Psoas muscle (tissue), 7 donors: ENCODE measurements at regions not wholly inside any gene's neighbourhood (a gene's known extent, or its start where the extent isn't known, plus 50 kb on each side); places are given as distances from the start of the nearest gene placed in this dataset.
"Not testable (repeated sequence)": the region's sequence is repeated elsewhere in the genome, so short reads cannot be mapped to it uniquely, and the experiment has no call there.

Experiments used
- ATAC-seq, 4 donors: fragments of 200-7000 bp; cut with Tn5 transposase; one replicate each; pipeline ENCODE4 v1.9.1; 2020; ENCODE audit warnings: moderate library complexity in 3 of 4, mild to moderate bottlenecking in 2 of 4
- DNase-seq, 2 donors: peaks; one replicate each; pipeline ENCODE4 v3.0.0-alpha.2; 2020
- H3K27ac ChIP-seq: fragments of 200-600 bp; one replicate; pipeline ENCODE4 v1.8.0; 2022
- H3K27me3 ChIP-seq, 3 donors: fragments of 200-600 bp in 1 of 3; one replicate each; pipeline versions ENCODE4 v1.6.1 to v1.8.0; 2013 to 2022; ENCODE audit warnings: low read length in 2 of 3, mild to moderate bottlenecking in 2 of 3, moderate library complexity in 1 of 3; ENCODE audit not compliant: insufficient read depth in 3 of 3
- H3K36me3 ChIP-seq, 2 donors: fragments of 200-600 bp in 1 of 2; one replicate each; pipeline versions ENCODE4 v1.6.1 to v1.8.0; 2013 to 2022; ENCODE audit warnings: low read depth in 1 of 2, mild to moderate bottlenecking in 1 of 2, moderate library complexity in 1 of 2; ENCODE audit not compliant: insufficient read depth in 1 of 2
- H3K4me1 ChIP-seq: fragments of 200-600 bp; one replicate; pipeline ENCODE4 v1.8.0; 2022
- H3K4me3 ChIP-seq: fragments of 200-600 bp; one replicate; pipeline ENCODE4 v1.8.0; 2022; ENCODE audit warnings: mild to moderate bottlenecking
- H3K9me3 ChIP-seq: fragments of 200-600 bp; one replicate; pipeline ENCODE4 v1.8.0; 2022
- CTCF ChIP-seq: fragments of 200-600 bp; IDR thresholded peaks from one replicate; pipeline ENCODE4 v1.8.0; 2022; ENCODE audit warnings: antibody characterized with exemption
- WGBS, 3 donors: extraction: QIAGEN DNeasy Blood & Tissue Kit; methylation state at CpG; one replicate each; pipeline versions ENCODE4 v1.1.6 to v1.1.7; 2013; 5-methylcytosine and 5-hydroxymethylcytosine counted together
- intact Hi-C, 2 donors: fragments of 100-400 bp; cut with DNase I; formaldehyde crosslinking; loops; one replicate each; pipeline versions ENCODE4 v1.11.0 to v1.14.2; 2022
- donor health status: healthy with polysubstance abuse.
- donor health status: DM: no; HTN: no; CAD: no; lungs with moderate emphysema.
- donor health status: Bipolar disorder and iron deficiency.
- donor health status: healthy.
- donor health status: DM: yes; HTN: yes; CAD: no.
- donor health status: DM: no; HTN: no; CAD: no.
- donor health status: DM: yes; HTN: yes; CAD: no.

- H3K27me3 ChIP-seq: no peaks in the 10 kb centered on the region
- no peak overlapping the region for H3K4me3 ChIP-seq
- TF ChIP-seq CTCF: no peak
- peaks cover 0 to 4% of the 10 kb centered on the region in 2 donors for H3K36me3 ChIP-seq
- no peaks in the 10 kb centered on the region for H3K4me1 ChIP-seq
- no peak for DNase-seq
- intact Hi-C loops: loop anchor here in 1 of 2 donors (10.0 kb wide), 1 partner anchor 691 kb away; no protein-coding TSS in a partner anchor
- ATAC-seq: no peak
- H3K9me3 ChIP-seq: no peaks in the 10 kb centered on the region
- WGBS, 3 donors: 92 to 94% (median 92%) methylated on average over 4 of the region's 4 CpGs
- H3K27ac ChIP-seq: no peak overlapping the region
These were observed 76.7 kb upstream of the VKORC1L1 start for GRCh38 chr7:65796205-65796604.

- not testable (repeated sequence) for H3K9me3 ChIP-seq, H3K36me3 ChIP-seq, H3K4me1 ChIP-seq, DNase-seq, H3K27me3 ChIP-seq, H3K4me3 ChIP-seq, H3K27ac ChIP-seq, ATAC-seq
- WGBS, 3 donors: 84 to 89% (median 88%) methylated on average over 9 of the region's 9 CpGs
- intact Hi-C loops: loop anchor here in 1 of 2 donors (10.0 kb wide), 1 partner anchor 692 kb away; no protein-coding TSS in a partner anchor
These were observed 75.8 kb upstream of the VKORC1L1 start for GRCh38 chr7:65797086-65797485.

- not testable (repeated sequence) for H3K27me3 ChIP-seq, H3K9me3 ChIP-seq, H3K27ac ChIP-seq, DNase-seq, ATAC-seq, H3K4me3 ChIP-seq, H3K4me1 ChIP-seq, H3K36me3 ChIP-seq
- intact Hi-C loops: loop anchor here in 1 of 2 donors (10.0 kb wide), 1 partner anchor 693 kb away; no protein-coding TSS in a partner anchor
- WGBS, 3 donors: 81 to 83% (median 82%) methylated on average over 5 of the region's 5 CpGs
These were observed 75.3 kb upstream of the VKORC1L1 start for GRCh38 chr7:65797566-65797965.

- Histone ChIP-seq H3K27ac (no peak overlapping the region), H3K27me3 (no peaks in the 10 kb centered on the region), H3K36me3 (peaks cover 0 to 4% of the 10 kb centered on the region in 2 donors), H3K4me1 (no peaks in the 10 kb centered on the region), H3K4me3 (no peak overlapping the region), H3K9me3 (no peaks in the 10 kb centered on the region)
- DNase-seq (no peak), ATAC-seq (no peak)
- intact Hi-C loops: loop anchor here in 1 of 2 donors (10.0 kb wide), 1 partner anchor 694 kb away; no protein-coding TSS in a partner anchor
- TF ChIP-seq CTCF: no peak
- 70 to 77% (median 75%) methylated on average over 5 of the region's 5 CpGs for WGBS, 3 donors
These were observed 74.5 kb upstream of the VKORC1L1 start for GRCh38 chr7:65798111-65799075.

GRCh38 chr7:65800191-65800590 is 72.7 kb upstream of the VKORC1L1 start:
- H3K4me1 ChIP-seq: not testable (repeated sequence)

GRCh38 chr7:65800890-65801341 is 72.0 kb upstream of the VKORC1L1 start:
- H3K27ac ChIP-seq: no peak overlapping the region
- intact Hi-C loops: no loop called here
- no peaks in the 10 kb centered on the region for H3K9me3 ChIP-seq
- no peak overlapping the region for H3K4me3 ChIP-seq
- DNase-seq: no peak
- no peaks in the 10 kb centered on the region for H3K27me3 ChIP-seq
- H3K4me1 ChIP-seq: no peaks in the 10 kb centered on the region
- 76 to 78% (median 76%) methylated on average over 6 of the region's 6 CpGs for WGBS, 3 donors
- no peak for ATAC-seq
- TF ChIP-seq CTCF: no peak
- peaks cover 0 to 12% of the 10 kb centered on the region in 2 donors for H3K36me3 ChIP-seq

More at GRCh38 chr7:65800191-65800590, 72.7 kb upstream of the VKORC1L1 start:
- H3K27me3 ChIP-seq, intact Hi-C loops, H3K9me3 ChIP-seq, ATAC-seq, DNase-seq, H3K4me3 ChIP-seq, H3K27ac ChIP-seq: not testable (repeated sequence)
- WGBS, 3 donors: 57 to 79% (median 74%) methylated on average over 4 of the region's 4 CpGs
- peaks cover 0 to 12% of the 10 kb centered on the region in 2 donors for H3K36me3 ChIP-seq
